PFSK-1 (cell line): ENCODE measurements at regions not wholly inside any gene's neighbourhood (a gene's known extent, or its start where the extent isn't known, plus 50 kb on each side); places are given as distances from the start of the nearest gene placed in this dataset.

Source experiments
- FOXP2 ChIP-seq: optimal IDR thresholded peaks from 2 replicates; pipeline ENCODE3; 2011; ENCODE audit warnings: borderline replicate concordance, control low read depth, inconsistent platforms; ENCODE audit not compliant: insufficient read depth; ENCODE audit errors: extremely low read length, extremely low read depth
- POLR2AphosphoS5 ChIP-seq: IDR thresholded peaks from 2 replicates; pipeline ENCODE4 v1.6.1; 2012; ENCODE audit warnings: low read depth, mild to moderate bottlenecking, control low read depth, low read length, moderate library complexity
- REST ChIP-seq, 2 experiments: IDR thresholded peaks; 2 replicates each; pipeline versions ENCODE4 v1.6.1 to v1.8.0; 2011 to 2012; ENCODE audit warnings: low read depth in 2 of 2, low read length in 2 of 2, control low read depth in 1 of 2, inconsistent platforms in 1 of 2, mild to moderate bottlenecking in 1 of 2, moderate library complexity in 1 of 2; ENCODE audit not compliant: insufficient read depth in 1 of 2
- SIN3A ChIP-seq: IDR thresholded peaks from 2 replicates; pipeline ENCODE4 v1.6.1; 2012; ENCODE audit warnings: mild to moderate bottlenecking, low read length, moderate library complexity, borderline replicate concordance; ENCODE audit not compliant: insufficient read depth
- TAF1 ChIP-seq: IDR thresholded peaks from 2 replicates; pipeline ENCODE4 v1.6.1; 2012; ENCODE audit warnings: low read length, control low read depth, borderline replicate concordance; ENCODE audit not compliant: insufficient read depth

- no peak for TF ChIP-seq TAF1
- no peak for TF ChIP-seq SIN3A
- no peak for TF ChIP-seq REST (IDR thresholded peaks at IDR 0.05; ENCODE audit: insufficient read depth in 1 of 2, low read depth in 2 of 2, low read length in 2 of 2)
- no peak for TF ChIP-seq POLR2AphosphoS5
Measured at GRCh38 chrX:42602136-42602535, 175.8 kb downstream of the PPP1R2C start.

- TF ChIP-seq REST (IDR thresholded peaks at IDR 0.05; ENCODE audit: insufficient read depth in 1 of 2, low read depth in 2 of 2, low read length in 2 of 2) (no peak), TAF1 (no peak), POLR2AphosphoS5 (no peak), FOXP2 (no peak), SIN3A (no peak)
Measured at GRCh38 chrX:42597481-42597880, 180.5 kb downstream of the PPP1R2C start.

GRCh38 chrX:42585842-42586621 is 191.9 kb downstream of the PPP1R2C start:
- TF ChIP-seq FOXP2: no peak
- no peak for TF ChIP-seq POLR2AphosphoS5
- TF ChIP-seq REST (IDR thresholded peaks at IDR 0.05; ENCODE audit: insufficient read depth in 1 of 2, low read depth in 2 of 2, low read length in 2 of 2): no peak
- TF ChIP-seq SIN3A: no peak
- TF ChIP-seq TAF1: no peak

- TF ChIP-seq POLR2AphosphoS5 (no peak), SIN3A (no peak), REST (IDR thresholded peaks at IDR 0.05; ENCODE audit: insufficient read depth in 1 of 2, low read depth in 2 of 2, low read length in 2 of 2) (no peak), TAF1 (no peak), FOXP2 (no peak)
Measured at GRCh38 chrX:42577936-42578470, 200.0 kb downstream of the PPP1R2C start.
